SK-N-SH treated with all-trans-retinoic acid at 6 μM for 48 hours (cell line): ENCODE measurements at regions not wholly inside any gene's neighbourhood (a gene's known extent, or its start where the extent isn't known, plus 50 kb on each side); places are given as distances from the start of the nearest gene placed in this dataset.

Experiments
- ATAC-seq: fragments of 200-7000 bp; cut with Tn5 transposase; 3 replicates; pipeline ENCODE4 v1.9.1; 2020; ENCODE audit warnings: mild to moderate bottlenecking, moderate library complexity
- ARNTL ChIP-seq: fragments of 450-650 bp; formaldehyde crosslinking; IDR thresholded peaks from 2 replicates; pipeline ENCODE4 v1.5.0; 2020; ENCODE audit warnings: low read depth, mild to moderate bottlenecking, moderate library complexity, borderline replicate concordance
- BACH2 ChIP-seq: fragments of 250-450 bp; sonication (Bioruptor Pico); IDR thresholded peaks from 2 replicates; pipeline ENCODE4 v1.9.0; 2021; ENCODE audit warnings: mild to moderate bottlenecking, borderline replicate concordance
- CSDC2 ChIP-seq: fragments of 250-450 bp; sonication (Bioruptor Pico); IDR thresholded peaks from 2 replicates; pipeline ENCODE4 v1.5.0; 2020; ENCODE audit warnings: mild to moderate bottlenecking, moderate library complexity
- ESRRG ChIP-seq: fragments of 250-450 bp; sonication (Bioruptor Pico); IDR thresholded peaks from 2 replicates; pipeline ENCODE4 v1.6.1; 2021; ENCODE audit warnings: mild to moderate bottlenecking
- GLIS3 ChIP-seq: fragments of 250-450 bp; sonication (Bioruptor Pico); IDR thresholded peaks from 2 replicates; pipeline ENCODE4 v1.5.0; 2020; ENCODE audit warnings: mild to moderate bottlenecking, moderate library complexity
- ISL1 ChIP-seq: fragments of 250-450 bp; sonication (Bioruptor Pico); IDR thresholded peaks from 2 replicates; pipeline ENCODE4 v2.1.2; 2022; ENCODE audit warnings: mild to moderate bottlenecking, moderate library complexity
- PATZ1 ChIP-seq: fragments of 250-450 bp; sonication (Bioruptor Pico); IDR thresholded peaks from 2 replicates; pipeline ENCODE4 v1.8.0; 2020; ENCODE audit warnings: mild to moderate bottlenecking, moderate library complexity, borderline replicate concordance
- PPARA ChIP-seq: fragments of 250-450 bp; sonication (Bioruptor Pico); IDR thresholded peaks from 2 replicates; pipeline ENCODE4 v1.5.0; 2020; ENCODE audit warnings: mild to moderate bottlenecking, borderline replicate concordance
- RARB ChIP-seq: fragments of 250-450 bp; sonication (Bioruptor Pico); IDR thresholded peaks from 2 replicates; pipeline ENCODE4 v1.8.0; 2021; ENCODE audit warnings: mild to moderate bottlenecking, moderate library complexity
- SNAI2 ChIP-seq: fragments of 250-450 bp; sonication (Bioruptor Pico); IDR thresholded peaks from 2 replicates; pipeline ENCODE4 v1.5.0; 2020; ENCODE audit warnings: mild to moderate bottlenecking, moderate library complexity
- TSHZ2 ChIP-seq: fragments of 250-450 bp; sonication (Bioruptor Pico); IDR thresholded peaks from 2 replicates; pipeline ENCODE4 v1.5.0; 2020; ENCODE audit warnings: mild to moderate bottlenecking, moderate library complexity
- ZFP3 ChIP-seq: fragments of 250-450 bp; sonication (Bioruptor Pico); IDR thresholded peaks from 2 replicates; pipeline ENCODE4 v1.5.0; 2020; ENCODE audit warnings: mild to moderate bottlenecking, moderate library complexity
- ZNF565 ChIP-seq: fragments of 450-650 bp; formaldehyde crosslinking; conservative IDR thresholded peaks from 2 replicates; pipeline ENCODE4 v1.5.0; 2020; ENCODE audit warnings: low read depth, mild to moderate bottlenecking, moderate library complexity
- ZNF70 ChIP-seq: fragments of 450-650 bp; formaldehyde crosslinking; IDR thresholded peaks from 2 replicates; pipeline ENCODE4 v1.5.0; 2020; ENCODE audit warnings: mild to moderate bottlenecking, moderate library complexity
- ZNF8 ChIP-seq: fragments of 450-650 bp; formaldehyde crosslinking; IDR thresholded peaks from 2 replicates; pipeline ENCODE4 v1.5.0; 2020; ENCODE audit warnings: mild to moderate bottlenecking, moderate library complexity
- TF ChIP-seq, protein P1 (sequence below): fragments of 250-450 bp; sonication (Bioruptor Pico); IDR thresholded peaks from 2 replicates; pipeline ENCODE4 v1.8.0; 2021; ENCODE audit warnings: low read depth, mild to moderate bottlenecking, moderate library complexity, borderline replicate concordance
- TF ChIP-seq, protein P2 (sequence below): fragments of 250-450 bp; sonication (Bioruptor Pico); IDR thresholded peaks from 2 replicates; pipeline ENCODE4 v1.5.1; 2020; ENCODE audit warnings: low read depth, mild to moderate bottlenecking, moderate library complexity

DNA sequence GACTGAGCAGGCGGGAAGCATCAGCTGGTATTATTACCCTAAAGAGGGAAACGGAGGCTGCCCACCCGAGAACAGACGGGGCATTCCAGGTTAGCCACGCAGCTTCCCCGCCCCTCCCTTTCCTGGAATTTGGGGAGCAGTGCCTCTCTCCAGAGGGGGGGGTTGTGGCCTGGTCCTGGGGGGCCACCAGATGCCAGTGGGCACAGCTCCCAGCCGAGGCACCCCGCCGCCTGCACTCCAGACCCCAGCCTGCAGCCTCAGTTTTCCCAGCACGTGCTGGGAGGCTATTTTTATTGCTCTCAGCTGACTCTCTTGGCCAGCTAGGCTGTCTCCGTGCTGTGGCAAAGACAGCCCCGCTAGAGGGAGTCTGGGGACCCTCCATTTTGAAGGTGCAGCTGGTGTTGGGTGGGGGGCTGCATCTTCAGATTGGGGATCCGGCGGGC lies 62.7 kb upstream of the GSE1 start:
- no peak for TF ChIP-seq PATZ1 (CRISPR knock-in tag)
- no peak for TF ChIP-seq RARB
- no peak for TF ChIP-seq CSDC2 (CRISPR knock-in tag)
- TF ChIP-seq BACH2 (CRISPR knock-in tag): no peak
- TF ChIP-seq TSHZ2 (CRISPR knock-in tag): no peak
- TF ChIP-seq, protein P1, sequence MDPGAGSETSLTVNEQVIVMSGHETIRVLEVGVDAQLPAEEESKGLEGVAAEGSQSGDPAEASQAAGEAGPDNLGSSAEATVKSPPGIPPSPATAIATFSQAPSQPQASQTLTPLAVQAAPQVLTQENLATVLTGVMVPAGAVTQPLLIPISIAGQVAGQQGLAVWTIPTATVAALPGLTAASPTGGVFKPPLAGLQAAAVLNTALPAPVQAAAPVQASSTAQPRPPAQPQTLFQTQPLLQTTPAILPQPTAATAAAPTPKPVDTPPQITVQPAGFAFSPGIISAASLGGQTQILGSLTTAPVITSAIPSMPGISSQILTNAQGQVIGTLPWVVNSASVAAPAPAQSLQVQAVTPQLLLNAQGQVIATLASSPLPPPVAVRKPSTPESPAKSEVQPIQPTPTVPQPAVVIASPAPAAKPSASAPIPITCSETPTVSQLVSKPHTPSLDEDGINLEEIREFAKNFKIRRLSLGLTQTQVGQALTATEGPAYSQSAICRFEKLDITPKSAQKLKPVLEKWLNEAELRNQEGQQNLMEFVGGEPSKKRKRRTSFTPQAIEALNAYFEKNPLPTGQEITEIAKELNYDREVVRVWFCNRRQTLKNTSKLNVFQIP (CRISPR knock-in tag): no peak
- TF ChIP-seq, protein P2, sequence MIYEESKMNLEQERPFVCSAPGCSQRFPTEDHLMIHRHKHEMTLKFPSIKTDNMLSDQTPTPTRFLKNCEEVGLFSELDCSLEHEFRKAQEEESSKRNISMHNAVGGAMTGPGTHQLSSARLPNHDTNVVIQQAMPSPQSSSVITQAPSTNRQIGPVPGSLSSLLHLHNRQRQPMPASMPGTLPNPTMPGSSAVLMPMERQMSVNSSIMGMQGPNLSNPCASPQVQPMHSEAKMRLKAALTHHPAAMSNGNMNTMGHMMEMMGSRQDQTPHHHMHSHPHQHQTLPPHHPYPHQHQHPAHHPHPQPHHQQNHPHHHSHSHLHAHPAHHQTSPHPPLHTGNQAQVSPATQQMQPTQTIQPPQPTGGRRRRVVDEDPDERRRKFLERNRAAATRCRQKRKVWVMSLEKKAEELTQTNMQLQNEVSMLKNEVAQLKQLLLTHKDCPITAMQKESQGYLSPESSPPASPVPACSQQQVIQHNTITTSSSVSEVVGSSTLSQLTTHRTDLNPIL (CRISPR knock-in tag): no peak
- TF ChIP-seq SNAI2 (CRISPR knock-in tag): no peak
- TF ChIP-seq ISL1 (CRISPR knock-in tag): no peak
- TF ChIP-seq PPARA (CRISPR knock-in tag): no peak
- ATAC-seq: no peak

DNA sequence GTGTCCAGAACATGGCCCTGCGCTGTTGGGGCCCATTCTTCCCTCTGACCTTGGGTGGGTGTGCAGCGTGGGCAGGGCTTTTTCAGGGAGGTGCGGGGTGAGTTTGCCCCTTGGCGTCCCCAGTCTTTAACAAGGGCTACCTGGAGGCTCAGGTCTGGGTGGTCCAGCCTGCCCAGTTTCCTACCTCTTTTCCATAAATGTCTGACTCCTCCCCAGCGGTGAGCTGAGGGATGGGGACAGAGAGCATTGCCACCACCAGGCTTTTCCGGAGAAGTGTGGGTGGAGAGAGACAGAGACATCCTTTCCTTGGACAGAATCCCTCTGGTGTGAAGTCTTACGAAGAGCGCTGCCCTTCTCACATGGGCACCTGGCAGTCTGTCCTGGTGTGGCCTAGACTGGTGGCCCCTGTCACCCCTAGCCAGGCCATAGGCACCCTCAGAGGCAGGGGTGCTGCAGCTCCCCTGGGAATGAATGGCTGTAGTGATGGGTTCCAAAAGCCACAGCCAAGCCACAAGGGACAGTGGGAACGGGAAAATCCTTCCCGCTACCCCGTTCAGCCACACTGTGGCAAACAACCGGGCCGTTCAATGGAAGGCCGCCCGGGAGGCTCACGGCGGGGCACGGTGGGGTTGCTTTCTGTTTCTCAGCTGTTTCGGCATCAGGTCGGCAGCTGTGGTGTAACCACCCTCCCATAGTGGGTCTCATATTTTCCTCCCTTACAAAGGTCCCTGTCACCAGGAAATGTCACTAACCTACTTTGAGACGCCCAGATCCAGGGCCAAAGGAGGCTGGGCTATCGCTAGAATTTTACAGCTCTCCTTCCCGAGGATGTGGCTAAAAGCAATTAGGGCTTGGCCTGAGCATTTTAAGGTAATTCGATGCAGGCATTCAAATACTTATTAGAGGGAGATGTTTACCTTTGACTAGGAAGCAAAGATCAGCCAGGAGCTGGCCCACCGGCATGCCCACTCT lies 61.9 kb upstream of the GSE1 start:
- no peak for ATAC-seq
- TF ChIP-seq PATZ1 (CRISPR knock-in tag): no peak
- no peak for TF ChIP-seq ESRRG
- TF ChIP-seq, protein P2 (CRISPR knock-in tag): no peak
- TF ChIP-seq ZNF70 (CRISPR knock-in tag): no peak
- no peak for TF ChIP-seq ZNF565
- TF ChIP-seq PPARA (CRISPR knock-in tag): no peak
- TF ChIP-seq TSHZ2 (CRISPR knock-in tag): no peak
- TF ChIP-seq GLIS3 (CRISPR knock-in tag): no peak
- TF ChIP-seq RARB: no peak
- TF ChIP-seq BACH2 (CRISPR knock-in tag): no peak
- TF ChIP-seq ISL1 (CRISPR knock-in tag): no peak
- no peak for TF ChIP-seq ARNTL (CRISPR knock-in tag)
- no peak for TF ChIP-seq ZNF8 (CRISPR knock-in tag)
- no peak for TF ChIP-seq ZFP3 (CRISPR knock-in tag)
- TF ChIP-seq CSDC2 (CRISPR knock-in tag): no peak
